Endothelial cell of umbilical vein (primary cell): ENCODE measurements at regions not wholly inside any gene's neighbourhood (a gene's known extent, or its start where the extent isn't known, plus 50 kb on each side); places are given as distances from the start of the nearest gene placed in this dataset.
A peak's percentile ranks its signal among the peaks of the same experiment; 100 is the strongest.

ENCODE experiments used
- BruUV-seq: library from RNA; stranded (reverse); fragments of 400-500 nt; replicated peaks from 2 replicates; lab custom pipeline; 2021; lab: Mats Ljungman, UMichigan
- CTCF ChIA-PET: fragments of 300-600, 350-600 bp; sonication (Branson Sonifier 250); formaldehyde crosslinking; loops from one replicate; lab custom pipeline; 2021; ENCODE audit warnings: antibody characterized with exemption, inconsistent platforms; lab: Charles Lee
- POLR2A ChIA-PET: fragments of 300-600, 350-600 bp; sonication (Branson Sonifier 250); formaldehyde crosslinking; loops from one replicate; lab custom pipeline; 2021; ENCODE audit warnings: antibody characterized with exemption, inconsistent platforms; lab: Charles Lee
- DNase-seq: peaks from one replicate; pipeline ENCODE4 v3.0.0-alpha.2; 2011; ENCODE audit warnings: low read depth, low spot score
- FAIRE-seq: peaks from 2 replicates; lab custom pipeline; 2011; peaks lifted over from hg19 to GRCh38; lab: Jason Lieb, UNC
- H2AFZ ChIP-seq: 2 replicates; pipeline ENCODE4 v1.6.0; 2012; ENCODE audit warnings: low read depth, low read length, control low read depth, inconsistent platforms
- H3K27ac ChIP-seq: 2 replicates; pipeline ENCODE4 v1.5.1; 2011; ENCODE audit warnings: low read depth, mild to moderate bottlenecking, control low read depth, low read length, moderate library complexity; ENCODE audit not compliant: insufficient read depth
- H3K27me3 ChIP-seq, 2 experiments: 2 replicates each; pipeline versions ENCODE4 v1.6.0 to v1.6.1; 2011; ENCODE audit warnings: low read length in 2 of 2, mixed read lengths in 1 of 2; ENCODE audit not compliant: control insufficient read depth in 2 of 2, insufficient read depth in 2 of 2
- H3K36me3 ChIP-seq, 2 experiments: 2 replicates in 1 of 2; 3 replicates in 1 of 2; pipeline ENCODE4 v1.5.1; 2011; ENCODE audit warnings: low read length in 2 of 2, mild to moderate bottlenecking in 1 of 2, moderate library complexity in 1 of 2; ENCODE audit not compliant: control insufficient read depth in 2 of 2, insufficient read depth in 2 of 2; ENCODE audit errors: extremely low read depth in 1 of 2
- H3K4me1 ChIP-seq: 3 replicates; pipeline ENCODE4 v1.5.1; 2011; ENCODE audit warnings: mild to moderate bottlenecking, low read length; ENCODE audit not compliant: control insufficient read depth, insufficient read depth; ENCODE audit errors: extremely low read depth
- H3K4me2 ChIP-seq: 2 replicates; pipeline ENCODE4 v1.6.1; 2011; ENCODE audit warnings: low read length, control low read depth, mixed read lengths; ENCODE audit not compliant: insufficient read depth
- H3K4me3 ChIP-seq, 3 experiments: fragments of 200-600 bp in 1 of 3; sonication (generic), shearing (Covaris generic) in 1 of 3; replicated peaks in 1 of 3; 2 replicates each; pipeline ENCODE4 v1.5.1; 2011 to 2016; ENCODE audit warnings: control low read depth in 3 of 3, low read length in 3 of 3, mild to moderate bottlenecking in 2 of 3, inconsistent platforms in 1 of 3, low read depth in 1 of 3, moderate library complexity in 1 of 3; ENCODE audit not compliant: insufficient read depth in 1 of 3
- H3K79me2 ChIP-seq: 2 replicates; pipeline ENCODE4 v1.6.0; 2012; ENCODE audit warnings: low read length, inconsistent platforms; ENCODE audit not compliant: control insufficient read depth, insufficient read depth
- H3K9ac ChIP-seq: replicated peaks from 2 replicates; pipeline ENCODE3; 2011; ENCODE audit warnings: low read length, control low read depth; ENCODE audit not compliant: insufficient read depth; ENCODE audit errors: extremely low read depth
- H3K9me1 ChIP-seq: replicated peaks from 3 replicates; pipeline ENCODE4 v1.6.0; 2011; ENCODE audit warnings: mild to moderate bottlenecking, low read length; ENCODE audit not compliant: control insufficient read depth, insufficient read depth; ENCODE audit errors: extremely low read depth
- H3K9me3 ChIP-seq: replicated peaks from 2 replicates; pipeline ENCODE4 v1.5.1; 2012; ENCODE audit warnings: low read length, inconsistent platforms; ENCODE audit not compliant: control insufficient read depth, insufficient read depth
- H4K20me1 ChIP-seq: replicated peaks from 2 replicates; pipeline ENCODE3; 2011; ENCODE audit warnings: mild to moderate bottlenecking, low read length; ENCODE audit not compliant: control insufficient read depth, insufficient read depth; ENCODE audit errors: extremely low read depth
- EZH2 ChIP-seq: IDR thresholded peaks from 2 replicates; pipeline ENCODE4 v1.6.1; 2012; ENCODE audit warnings: borderline replicate concordance, low read depth, mild to moderate bottlenecking, moderate library complexity, low read length, inconsistent platforms; ENCODE audit not compliant: severe bottlenecking
- FOS ChIP-seq: IDR thresholded peaks from 2 replicates; pipeline ENCODE4 v1.6.1; 2011; ENCODE audit warnings: mild to moderate bottlenecking, low read length, moderate library complexity, borderline replicate concordance; ENCODE audit not compliant: insufficient read depth
- GATA2 ChIP-seq: IDR thresholded peaks from 2 replicates; pipeline ENCODE4 v1.7.0; 2011; ENCODE audit warnings: low read depth, mild to moderate bottlenecking, moderate library complexity, mixed read lengths, low read length; ENCODE audit not compliant: insufficient read length, insufficient read depth
- MYC ChIP-seq: IDR thresholded peaks from one replicate; pipeline ENCODE4 v1.6.1; 2011; ENCODE audit warnings: mild to moderate bottlenecking, low read depth, low read length
- POLR2A ChIP-seq: IDR thresholded peaks from 2 replicates; pipeline ENCODE4 v1.6.1; 2012; ENCODE audit warnings: low read depth, mild to moderate bottlenecking, control low read depth, low read length
- dilution Hi-C: fragments of 300-500 bp; cut with MboI; formaldehyde crosslinking; loops from one replicate; pipeline ENCODE4 v1.15.0; 2019; ENCODE audit warnings: low sequenced_read_pairs; ENCODE audit not compliant: extremely low pct_ligation_motif_present
- intact Hi-C: fragments of 100-400 bp; cut with micrococcal nuclease; formaldehyde crosslinking; loops from one replicate; pipeline ENCODE4 v1.10.0; 2022
- TF ChIP-seq, protein P1 (sequence below), 2 donors: IDR thresholded peaks; 1 replicate in 1 of 2; 2 replicates in 1 of 2; pipeline ENCODE4 v1.5.1; 2011; ENCODE audit warnings: low read length in 2 of 2, mild to moderate bottlenecking in 2 of 2, moderate library complexity in 2 of 2, control low read depth in 1 of 2, inconsistent platforms in 1 of 2, low read depth in 1 of 2; ENCODE audit not compliant: insufficient read depth in 1 of 2; ENCODE audit errors: extremely low read depth in 1 of 2

DNA sequence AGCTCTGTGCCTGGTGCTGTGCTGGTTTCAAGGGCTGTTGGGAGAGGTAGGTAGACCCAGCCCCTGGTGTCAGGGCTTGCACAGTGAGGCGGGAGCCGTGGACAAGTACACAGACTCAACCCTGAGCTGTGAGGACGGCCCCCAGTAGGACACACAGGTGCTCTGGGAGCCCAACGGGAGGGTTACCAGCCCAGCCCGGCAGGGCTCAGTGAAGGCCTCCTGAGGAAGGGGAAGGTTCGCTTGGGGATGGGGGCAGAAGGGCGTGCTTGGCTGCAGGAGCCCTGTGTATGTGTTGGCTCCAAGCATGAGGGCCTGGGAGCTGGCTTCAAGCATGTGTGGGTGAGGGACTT lies 58.9 kb downstream of the SLC25A47 start:
- dilution Hi-C loops: no loop called here
- no peaks in the 10 kb centered on the region for H3K27me3 ChIP-seq
- intact Hi-C loops: loop anchor here (10.0 kb wide), 3 partner anchors 627 to 1283 kb away; no protein-coding TSS in a partner anchor
- H3K79me2 ChIP-seq: peaks cover 5% of the 10 kb centered on the region
- TF ChIP-seq FOS (no peak), POLR2A (no peak), GATA2 (no peak)
- H3K36me3 ChIP-seq: peaks cover 0 to 3% of the 10 kb centered on the region in 2 experiments
- H3K4me2 ChIP-seq: no peak overlapping the region
- H3K4me3 ChIP-seq: no peak overlapping the region
- H3K4me1 ChIP-seq: peaks cover 36% of the 10 kb centered on the region
- no peak overlapping the region for H3K9ac ChIP-seq
- DNase-seq: no peak
- no peaks in the 10 kb centered on the region for H3K9me3 ChIP-seq
- ChIA-PET CTCF (interaction anchor here (0.8 to 8.3 kb wide), 6 partner anchors 9 to 271 kb away, joined by 3 to 326 read pairs (median 4); no protein-coding TSS in a partner anchor), POLR2A (no interaction called here)
- no TSS peak for BruUV-seq
- no peaks in the 10 kb centered on the region for H3K9me1 ChIP-seq
- no peaks in the 10 kb centered on the region for H4K20me1 ChIP-seq
- no peak overlapping the region for H3K27ac ChIP-seq
- H2AFZ ChIP-seq: no peak overlapping the region
- no peak for FAIRE-seq

DNA sequence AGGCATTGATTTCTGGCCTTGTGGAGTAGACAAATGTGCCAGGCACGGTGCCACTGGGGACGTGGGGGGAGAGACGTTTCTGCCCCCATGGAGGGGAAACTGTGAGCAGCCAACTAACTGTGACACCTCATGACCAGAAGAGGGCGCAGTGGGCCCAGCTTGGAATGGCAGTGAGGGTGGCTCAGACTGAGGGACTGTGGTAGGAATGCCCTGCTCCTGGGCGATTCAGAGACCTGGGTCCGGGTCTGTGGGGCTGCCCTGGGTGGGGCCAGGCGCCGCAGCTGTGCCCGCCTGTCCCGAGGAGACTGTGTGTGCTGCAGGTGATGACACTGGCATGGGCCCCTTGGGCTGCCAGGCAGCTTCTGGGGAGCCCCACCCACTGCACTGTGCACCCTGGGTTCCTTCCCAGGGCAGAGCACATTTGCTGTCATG lies 60.6 kb downstream of the SLC25A47 start:
- Histone ChIP-seq H3K4me3 (no peak overlapping the region), H3K9me1 (no peaks in the 10 kb centered on the region), H3K27me3 (no peaks in the 10 kb centered on the region), H3K9me3 (no peaks in the 10 kb centered on the region), H3K27ac (no peak overlapping the region), H2AFZ (no peak overlapping the region), H3K79me2 (peaks cover 9% of the 10 kb centered on the region), H3K4me2 (no peak overlapping the region), H3K9ac (no peak overlapping the region), H3K36me3 (peaks cover 0 to 3% of the 10 kb centered on the region in 2 experiments), H3K4me1 (peaks cover 32% of the 10 kb centered on the region), H4K20me1 (no peaks in the 10 kb centered on the region)
- dilution Hi-C loops: no loop called here
- intact Hi-C loops: loop anchor here (1.0 to 10.0 kb wide), 5 partner anchors 141 to 1281 kb away; no protein-coding TSS in a partner anchor
- CTCF ChIA-PET: interaction anchor here (0.8 to 8.3 kb wide), 27 partner anchors 8 to 1281 kb away, joined by 3 to 326 read pairs (median 14); partner anchors contain the start of gene WDR25
- TF ChIP-seq, protein P1, sequence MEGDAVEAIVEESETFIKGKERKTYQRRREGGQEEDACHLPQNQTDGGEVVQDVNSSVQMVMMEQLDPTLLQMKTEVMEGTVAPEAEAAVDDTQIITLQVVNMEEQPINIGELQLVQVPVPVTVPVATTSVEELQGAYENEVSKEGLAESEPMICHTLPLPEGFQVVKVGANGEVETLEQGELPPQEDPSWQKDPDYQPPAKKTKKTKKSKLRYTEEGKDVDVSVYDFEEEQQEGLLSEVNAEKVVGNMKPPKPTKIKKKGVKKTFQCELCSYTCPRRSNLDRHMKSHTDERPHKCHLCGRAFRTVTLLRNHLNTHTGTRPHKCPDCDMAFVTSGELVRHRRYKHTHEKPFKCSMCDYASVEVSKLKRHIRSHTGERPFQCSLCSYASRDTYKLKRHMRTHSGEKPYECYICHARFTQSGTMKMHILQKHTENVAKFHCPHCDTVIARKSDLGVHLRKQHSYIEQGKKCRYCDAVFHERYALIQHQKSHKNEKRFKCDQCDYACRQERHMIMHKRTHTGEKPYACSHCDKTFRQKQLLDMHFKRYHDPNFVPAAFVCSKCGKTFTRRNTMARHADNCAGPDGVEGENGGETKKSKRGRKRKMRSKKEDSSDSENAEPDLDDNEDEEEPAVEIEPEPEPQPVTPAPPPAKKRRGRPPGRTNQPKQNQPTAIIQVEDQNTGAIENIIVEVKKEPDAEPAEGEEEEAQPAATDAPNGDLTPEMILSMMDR (IDR thresholded peaks at IDR 0.05; ENCODE audit: extremely low read depth in 1 of 2, insufficient read depth in 1 of 2, low read depth in 1 of 2, low read length in 2 of 2): peak; percentile 86 to 90
- TF ChIP-seq MYC (no peak), EZH2 (no peak), FOS (no peak)
- FAIRE-seq (peak; percentile 89), DNase-seq (peak; percentile 57)
- no TSS peak for BruUV-seq
- POLR2A ChIA-PET: no interaction called here
